ENCODE measurements at regions not wholly inside any gene's neighbourhood (a gene's known extent, or its start where the extent isn't known, plus 50 kb on each side); places are given as distances from the start of the nearest gene placed in this dataset.

DNA sequence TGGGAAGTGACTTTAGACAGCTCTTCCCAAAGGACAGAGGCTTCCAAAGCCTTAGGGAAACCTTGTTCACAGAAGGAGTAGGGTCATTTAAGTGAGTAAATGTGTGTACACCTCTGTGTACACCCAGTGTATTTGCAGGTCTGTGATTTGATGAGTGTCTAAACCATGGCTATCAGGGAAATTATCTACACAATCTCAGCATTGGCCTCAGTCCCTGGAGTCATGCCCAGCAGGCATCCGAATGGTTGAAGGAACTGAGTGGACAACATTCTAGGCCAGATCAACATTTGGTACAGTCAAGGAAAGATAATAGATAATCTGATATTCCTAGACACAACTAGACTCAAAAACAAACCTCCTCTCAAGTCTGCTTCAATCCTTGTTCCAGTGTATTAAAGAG lies 258.4 kb upstream of the DAPK1 start:
- no peak for TF ChIP-seq EZH2phosphoT487 (IDR thresholded peaks at IDR 0.05; ENCODE audit: low read depth)
- TF ChIP-seq, protein P1, sequence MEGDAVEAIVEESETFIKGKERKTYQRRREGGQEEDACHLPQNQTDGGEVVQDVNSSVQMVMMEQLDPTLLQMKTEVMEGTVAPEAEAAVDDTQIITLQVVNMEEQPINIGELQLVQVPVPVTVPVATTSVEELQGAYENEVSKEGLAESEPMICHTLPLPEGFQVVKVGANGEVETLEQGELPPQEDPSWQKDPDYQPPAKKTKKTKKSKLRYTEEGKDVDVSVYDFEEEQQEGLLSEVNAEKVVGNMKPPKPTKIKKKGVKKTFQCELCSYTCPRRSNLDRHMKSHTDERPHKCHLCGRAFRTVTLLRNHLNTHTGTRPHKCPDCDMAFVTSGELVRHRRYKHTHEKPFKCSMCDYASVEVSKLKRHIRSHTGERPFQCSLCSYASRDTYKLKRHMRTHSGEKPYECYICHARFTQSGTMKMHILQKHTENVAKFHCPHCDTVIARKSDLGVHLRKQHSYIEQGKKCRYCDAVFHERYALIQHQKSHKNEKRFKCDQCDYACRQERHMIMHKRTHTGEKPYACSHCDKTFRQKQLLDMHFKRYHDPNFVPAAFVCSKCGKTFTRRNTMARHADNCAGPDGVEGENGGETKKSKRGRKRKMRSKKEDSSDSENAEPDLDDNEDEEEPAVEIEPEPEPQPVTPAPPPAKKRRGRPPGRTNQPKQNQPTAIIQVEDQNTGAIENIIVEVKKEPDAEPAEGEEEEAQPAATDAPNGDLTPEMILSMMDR (IDR thresholded peaks at IDR 0.05; ENCODE audit: low read depth, low read length), result no peak
